Chondrocyte (in vitro differentiated cells): ENCODE measurements at regions not wholly inside any gene's neighbourhood (a gene's known extent, or its start where the extent isn't known, plus 50 kb on each side); places are given as distances from the start of the nearest gene placed in this dataset.
"Not testable (repeated sequence)": the region's sequence is repeated elsewhere in the genome, so short reads cannot be mapped to it uniquely, and the experiment has no call there.

Source experiments
- DNase-seq: peaks from one replicate; pipeline ENCODE4 v3.0.0; 2021; ENCODE audit warnings: mixed read lengths, low spot score
- H3K27ac Mint-ChIP-seq: one replicate; pipeline ENCODE4 v1.8.0; 2021; ENCODE audit warnings: mild to moderate bottlenecking, moderate library complexity, mixed read lengths; ENCODE audit not compliant: unreplicated experiment
- H3K27me3 Mint-ChIP-seq: 2 replicates; pipeline ENCODE4 v1.8.0; 2021; ENCODE audit warnings: low read depth, mixed read lengths
- H3K36me3 Mint-ChIP-seq: 2 replicates; pipeline ENCODE4 v1.8.0; 2021; ENCODE audit warnings: low read depth, mixed read lengths
- H3K4me1 Mint-ChIP-seq: 2 replicates; pipeline ENCODE4 v1.8.0; 2021; ENCODE audit warnings: low read depth, mild to moderate bottlenecking, mixed read lengths
- H3K4me3 Mint-ChIP-seq: one replicate; pipeline ENCODE4 v1.8.0; 2021; ENCODE audit warnings: mild to moderate bottlenecking, moderate library complexity, mixed read lengths; ENCODE audit not compliant: unreplicated experiment
- H3K9me3 Mint-ChIP-seq: 2 replicates; pipeline ENCODE4 v1.8.0; 2021; ENCODE audit warnings: low read depth, mixed read lengths
- CTCF ChIP-seq: fragments of 200-600 bp; sonication (generic); IDR thresholded peaks from 2 replicates; pipeline ENCODE4 v1.5.0; 2021; ENCODE audit warnings: antibody characterized with exemption, mild to moderate bottlenecking, moderate library complexity

GRCh38 chr1:22332424-22332717 is 119.3 kb upstream of the ZBTB40 start:
- no peak for TF ChIP-seq CTCF
- H3K36me3 Mint-ChIP-seq, result no peaks in the 10 kb centered on the region
- peak; percentile 42 for DNase-seq
- peaks cover 11% of the 10 kb centered on the region for H3K27me3 Mint-ChIP-seq
- H3K27ac Mint-ChIP-seq, result no peak overlapping the region
- H3K4me1 Mint-ChIP-seq, result no peaks in the 10 kb centered on the region
- H3K4me3 Mint-ChIP-seq, result no peak overlapping the region
- no peaks in the 10 kb centered on the region for H3K9me3 Mint-ChIP-seq

- Mint-ChIP-seq H3K9me3 (no peaks in the 10 kb centered on the region), H3K27ac (no peak overlapping the region), H3K27me3 (peaks cover 9% of the 10 kb centered on the region), H3K4me1 (no peaks in the 10 kb centered on the region), H3K4me3 (no peak overlapping the region), H3K36me3 (no peaks in the 10 kb centered on the region)
- no peak for TF ChIP-seq CTCF
- DNase-seq, result peak; percentile 55
Observed at GRCh38 chr1:22332795-22333499, 118.7 kb upstream of the ZBTB40 start.

- no peak for TF ChIP-seq CTCF
- Mint-ChIP-seq H3K36me3 (no peaks in the 10 kb centered on the region), H3K4me3 (no peak overlapping the region), H3K27ac (no peak overlapping the region), H3K9me3 (no peaks in the 10 kb centered on the region), H3K4me1 (no peaks in the 10 kb centered on the region), H3K27me3 (peaks cover 11% of the 10 kb centered on the region)
- DNase-seq, result no peak
Observed at GRCh38 chr1:22333516-22334121, 118.0 kb upstream of the ZBTB40 start.

- Mint-ChIP-seq H3K27me3 (peaks cover 15% of the 10 kb centered on the region), H3K27ac (no peak overlapping the region), H3K4me3 (no peak overlapping the region), H3K36me3 (no peaks in the 10 kb centered on the region), H3K9me3 (no peaks in the 10 kb centered on the region), H3K4me1 (no peaks in the 10 kb centered on the region)
- DNase-seq, result no peak
- TF ChIP-seq CTCF, result no peak
Observed at GRCh38 chr1:22334860-22335550, 116.6 kb upstream of the ZBTB40 start.

- H3K9me3 Mint-ChIP-seq, H3K4me3 Mint-ChIP-seq, H3K27ac Mint-ChIP-seq, H3K4me1 Mint-ChIP-seq, DNase-seq, H3K36me3 Mint-ChIP-seq: not testable (repeated sequence)
- H3K27me3 Mint-ChIP-seq, result peaks cover 20% of the 10 kb centered on the region
Observed at GRCh38 chr1:22336274-22336673, 115.4 kb upstream of the ZBTB40 start.

GRCh38 chr1:22336696-22337545 is 114.7 kb upstream of the ZBTB40 start:
- not testable (repeated sequence) for H3K9me3 Mint-ChIP-seq, H3K4me1 Mint-ChIP-seq, DNase-seq, H3K27ac Mint-ChIP-seq, H3K4me3 Mint-ChIP-seq, H3K36me3 Mint-ChIP-seq
- peaks cover 23% of the 10 kb centered on the region for H3K27me3 Mint-ChIP-seq
